ENCODE measurements at regions not wholly inside any gene's neighbourhood (a gene's known extent, or its start where the extent isn't known, plus 50 kb on each side); places are given as distances from the start of the nearest gene placed in this dataset.

GRCh38 chr7:156492170-156492569, 148.4 kb upstream of the RNF32 start:
- ChIA-PET CTCF (no interaction called here), POLR2A (ENCODE audit: low non-redundant PET) (no interaction called here)
- H3K27ac ChIP-seq: no peak overlapping the region
- TF ChIP-seq, protein P1, sequence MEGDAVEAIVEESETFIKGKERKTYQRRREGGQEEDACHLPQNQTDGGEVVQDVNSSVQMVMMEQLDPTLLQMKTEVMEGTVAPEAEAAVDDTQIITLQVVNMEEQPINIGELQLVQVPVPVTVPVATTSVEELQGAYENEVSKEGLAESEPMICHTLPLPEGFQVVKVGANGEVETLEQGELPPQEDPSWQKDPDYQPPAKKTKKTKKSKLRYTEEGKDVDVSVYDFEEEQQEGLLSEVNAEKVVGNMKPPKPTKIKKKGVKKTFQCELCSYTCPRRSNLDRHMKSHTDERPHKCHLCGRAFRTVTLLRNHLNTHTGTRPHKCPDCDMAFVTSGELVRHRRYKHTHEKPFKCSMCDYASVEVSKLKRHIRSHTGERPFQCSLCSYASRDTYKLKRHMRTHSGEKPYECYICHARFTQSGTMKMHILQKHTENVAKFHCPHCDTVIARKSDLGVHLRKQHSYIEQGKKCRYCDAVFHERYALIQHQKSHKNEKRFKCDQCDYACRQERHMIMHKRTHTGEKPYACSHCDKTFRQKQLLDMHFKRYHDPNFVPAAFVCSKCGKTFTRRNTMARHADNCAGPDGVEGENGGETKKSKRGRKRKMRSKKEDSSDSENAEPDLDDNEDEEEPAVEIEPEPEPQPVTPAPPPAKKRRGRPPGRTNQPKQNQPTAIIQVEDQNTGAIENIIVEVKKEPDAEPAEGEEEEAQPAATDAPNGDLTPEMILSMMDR (conservative IDR thresholded peaks at IDR 0.05; ENCODE audit: low read depth): no peak
- DNase-seq (ENCODE audit: low spot score): no peak

GRCh38 chr7:156491435-156491834, 149.1 kb upstream of the RNF32 start:
- ChIA-PET CTCF (interaction anchor here (0.7 kb wide), 1 partner anchor 295 kb away, joined by 3 read pairs; no protein-coding TSS in a partner anchor), POLR2A (ENCODE audit: low non-redundant PET) (no interaction called here)
- TF ChIP-seq, protein P1 (conservative IDR thresholded peaks at IDR 0.05; ENCODE audit: low read depth): no peak
- no peak overlapping the region for H3K27ac ChIP-seq
- DNase-seq (ENCODE audit: low spot score): no peak

DNA sequence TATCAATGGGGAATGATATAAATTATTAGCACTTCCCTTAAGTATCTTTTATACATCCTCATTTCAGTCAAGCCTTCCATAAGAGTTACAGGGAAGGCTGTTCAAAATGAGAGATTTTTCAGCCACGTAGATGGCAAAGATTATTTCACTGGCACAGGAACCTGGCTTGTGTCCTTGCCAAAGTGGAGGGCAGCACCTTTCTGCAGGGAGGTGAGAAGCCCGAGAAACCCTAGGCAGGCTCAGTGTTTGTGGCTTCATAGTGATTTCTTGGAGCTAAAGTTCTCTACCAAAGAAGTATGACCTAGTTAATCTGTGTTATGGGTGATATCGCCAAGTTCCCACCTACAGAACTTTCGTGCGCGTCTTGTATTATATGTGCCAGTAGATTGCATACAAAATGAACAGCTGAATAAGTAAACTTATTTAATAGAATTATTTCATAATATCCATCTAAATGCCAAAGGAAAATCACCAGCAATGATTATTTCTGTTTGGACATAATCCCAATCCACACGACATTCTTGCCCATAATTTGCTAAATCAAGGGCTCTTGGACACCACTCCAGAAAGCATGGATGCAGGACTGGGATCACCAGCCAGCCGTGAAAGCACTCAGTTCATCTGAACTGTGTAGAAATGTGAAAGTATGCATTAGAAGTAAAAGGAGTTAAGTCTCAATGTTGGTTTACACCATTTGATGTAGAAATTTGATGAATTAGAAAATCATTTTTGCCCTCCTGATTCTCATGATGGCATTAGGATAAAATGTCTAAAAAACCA, 150.4 kb upstream of the RNF32 start:
- TF ChIP-seq, protein P1 (conservative IDR thresholded peaks at IDR 0.05; ENCODE audit: low read depth): no peak
- ChIA-PET POLR2A (ENCODE audit: low non-redundant PET) (no interaction called here), CTCF (no interaction called here)
- no peak for DNase-seq (ENCODE audit: low spot score)
- no peak overlapping the region for H3K27ac ChIP-seq

GRCh38 chr7:156487811-156488533, 152.6 kb upstream of the RNF32 start:
- H3K27ac ChIP-seq: no peak overlapping the region
- DNase-seq (ENCODE audit: low spot score): no peak
- ChIA-PET POLR2A (ENCODE audit: low non-redundant PET) (no interaction called here), CTCF (no interaction called here)
- TF ChIP-seq, protein P1 (conservative IDR thresholded peaks at IDR 0.05; ENCODE audit: low read depth): no peak

DNA sequence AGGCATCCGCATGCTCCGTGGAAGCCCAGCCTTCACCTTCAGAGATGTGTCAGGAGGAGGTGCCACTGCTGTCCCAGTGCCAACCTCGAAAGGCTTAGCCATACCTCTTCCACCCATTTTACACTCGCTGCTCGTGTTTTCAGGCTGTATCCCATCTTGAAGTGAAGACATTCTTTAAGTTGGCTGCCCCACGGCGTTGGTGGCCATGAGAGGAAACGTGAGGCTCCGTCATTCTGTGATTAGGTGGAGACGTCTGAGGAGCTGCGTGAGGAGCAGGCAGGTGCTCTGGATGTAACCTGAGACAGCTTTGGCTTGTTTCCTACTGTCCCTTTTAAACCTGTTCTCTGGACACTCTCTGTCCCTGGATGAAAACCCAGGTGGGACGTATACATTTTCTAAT, 159.9 kb upstream of the RNF32 start:
- no peak overlapping the region for H3K27ac ChIP-seq
- no peak for DNase-seq (ENCODE audit: low spot score)
- POLR2A ChIA-PET (ENCODE audit: low non-redundant PET): no interaction called here
- CTCF ChIA-PET: no interaction called here
- TF ChIP-seq, protein P1 (conservative IDR thresholded peaks at IDR 0.05; ENCODE audit: low read depth): no peak

- TF ChIP-seq, protein P1 (conservative IDR thresholded peaks at IDR 0.05; ENCODE audit: low read depth): no peak
- no peak for DNase-seq (ENCODE audit: low spot score)
- POLR2A ChIA-PET (ENCODE audit: low non-redundant PET): no interaction called here
- H3K27ac ChIP-seq: no peak overlapping the region
- CTCF ChIA-PET: no interaction called here
Measured at GRCh38 chr7:156479596-156479995, 161.0 kb upstream of the RNF32 start.

Data from RWPE1 (cell line).